ENCODE measurements at regions not wholly inside any gene's neighbourhood (a gene's known extent, or its start where the extent isn't known, plus 50 kb on each side); places are given as distances from the start of the nearest gene placed in this dataset.
"Not testable (repeated sequence)": the region's sequence is repeated elsewhere in the genome, so short reads cannot be mapped to it uniquely, and the experiment has no call there.

DNA sequence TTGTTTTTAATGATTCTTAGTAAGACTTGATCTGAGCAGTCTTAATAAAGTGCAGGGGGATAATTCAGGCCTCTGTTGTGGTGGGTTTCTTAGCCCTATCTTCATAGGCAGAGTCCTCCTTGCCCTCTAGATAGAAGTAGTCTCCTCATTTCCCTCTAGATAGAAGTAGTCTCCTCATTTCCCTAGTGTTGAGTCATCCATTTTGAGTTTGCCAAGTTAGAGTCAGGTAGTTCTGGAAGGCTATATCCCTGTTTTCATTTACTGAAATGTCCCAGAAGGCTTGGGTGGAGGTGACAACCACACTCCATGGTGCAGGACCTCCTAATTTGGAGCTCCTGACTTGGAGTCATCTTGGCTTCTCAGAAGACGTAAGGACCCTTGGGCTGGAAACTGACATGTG, 384.6 kb downstream of the MLLT3 start:
- no peak for DNase-seq

DNA sequence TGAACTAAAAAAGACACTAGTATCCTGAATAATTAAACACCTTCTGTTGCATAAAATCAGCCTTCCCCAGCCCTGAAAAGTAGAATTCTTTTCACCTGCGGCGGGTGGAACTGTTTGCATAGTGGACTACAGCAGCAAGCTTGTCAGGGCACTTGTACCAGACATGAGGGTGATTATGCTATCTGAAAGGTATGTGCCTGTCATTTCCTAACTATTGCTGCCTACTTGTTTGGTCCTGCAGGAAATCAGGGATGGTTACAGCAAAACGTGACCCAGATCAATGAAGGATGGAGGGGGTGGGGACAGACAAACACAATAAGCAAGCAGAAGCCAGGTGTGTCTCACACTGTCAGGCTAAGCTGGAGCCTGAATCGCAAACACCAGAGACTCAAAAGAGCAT, 385.6 kb downstream of the MLLT3 start:
- no peak for DNase-seq

DNA sequence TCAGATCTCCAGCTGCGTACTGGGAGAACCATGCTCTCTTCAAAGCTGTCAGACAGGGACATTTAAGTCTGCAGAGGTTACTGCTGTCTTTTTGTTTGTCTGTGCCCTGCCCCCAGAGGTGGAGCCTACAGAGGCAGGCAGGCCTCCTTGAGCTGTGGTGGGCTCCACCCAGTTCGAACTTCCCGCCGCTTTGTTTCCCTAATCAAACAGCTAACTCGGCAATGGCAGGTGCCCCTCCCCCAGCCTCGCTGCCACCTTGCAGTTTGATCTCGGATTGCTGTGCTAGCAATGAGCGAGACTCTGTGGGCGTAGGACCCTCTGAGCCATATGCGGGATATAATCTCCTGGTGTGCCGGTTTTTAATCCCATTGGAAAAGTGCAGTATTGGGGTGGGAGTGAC, 387.1 kb downstream of the MLLT3 start:
- not testable (repeated sequence) for DNase-seq

DNA sequence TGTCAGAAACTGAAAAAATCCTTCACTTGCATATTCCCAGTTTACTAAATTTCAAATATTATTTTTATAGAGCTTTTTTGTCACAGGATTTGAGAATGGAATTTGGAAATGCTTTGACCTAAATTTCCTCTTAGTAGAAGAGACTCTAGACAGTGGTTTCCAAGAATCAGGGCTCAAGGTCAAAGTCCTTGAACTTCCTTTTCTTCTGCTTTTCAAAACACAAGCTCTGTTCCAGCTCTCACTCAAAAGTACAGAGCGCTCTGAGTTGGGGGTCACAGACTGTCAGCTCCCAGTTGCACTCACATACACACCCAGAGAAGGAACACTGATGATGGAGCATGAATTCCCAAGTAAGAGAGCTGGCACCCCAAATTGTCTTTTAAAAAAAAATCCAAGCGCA, 394.2 kb downstream of the MLLT3 start:
- DNase-seq, result no peak

DNA sequence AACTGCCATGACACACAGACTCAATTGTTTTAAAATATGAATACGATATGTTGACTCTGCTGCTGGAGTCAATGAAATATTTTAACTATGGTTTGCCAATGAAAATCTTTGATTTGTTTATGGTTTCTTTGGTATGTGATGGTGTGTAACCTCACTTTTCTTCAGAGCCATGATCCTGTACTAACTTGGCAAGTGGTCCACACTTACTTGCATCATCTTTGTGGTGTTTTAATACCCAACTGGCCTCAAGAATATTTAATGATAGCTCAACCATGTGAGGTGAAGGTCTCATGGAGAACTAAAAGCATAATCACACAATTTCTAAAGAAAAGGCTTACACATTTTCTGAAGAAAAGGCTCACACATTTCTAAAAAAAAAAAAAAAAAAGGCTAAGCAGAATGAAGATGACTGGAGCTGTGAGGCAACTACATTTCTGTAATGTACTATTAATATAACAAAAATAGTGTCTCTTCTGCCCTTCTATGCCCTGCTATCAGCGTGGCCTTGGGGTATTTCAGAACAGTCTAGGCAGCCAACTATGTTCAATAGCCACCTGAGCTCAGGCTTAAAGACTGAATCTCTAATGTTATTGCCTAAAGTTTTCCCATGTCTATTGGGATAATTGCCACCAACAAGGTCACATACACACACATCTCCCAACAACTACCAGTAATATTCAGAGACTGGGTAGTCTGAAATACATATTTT, 395.0 kb downstream of the MLLT3 start:
- no peak for DNase-seq

DNA sequence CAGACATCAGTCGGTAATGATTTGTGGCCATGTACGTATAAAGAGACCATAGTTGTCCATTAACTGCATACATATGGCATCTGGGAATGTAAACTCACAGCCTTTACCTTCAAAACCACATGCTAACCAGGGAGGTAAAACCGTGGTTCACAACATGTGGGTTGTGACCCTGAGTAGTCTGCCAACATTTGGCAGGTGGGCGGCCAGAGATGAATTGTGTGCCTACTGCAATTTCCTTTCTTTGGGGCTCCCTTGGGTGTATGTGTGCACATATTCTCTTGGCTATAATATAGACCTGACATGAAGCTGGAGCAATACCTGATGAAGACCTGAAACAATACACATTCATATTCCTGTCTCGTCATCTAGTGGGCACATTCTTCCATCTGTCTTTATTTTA, 396.0 kb downstream of the MLLT3 start:
- no peak for DNase-seq

DNA sequence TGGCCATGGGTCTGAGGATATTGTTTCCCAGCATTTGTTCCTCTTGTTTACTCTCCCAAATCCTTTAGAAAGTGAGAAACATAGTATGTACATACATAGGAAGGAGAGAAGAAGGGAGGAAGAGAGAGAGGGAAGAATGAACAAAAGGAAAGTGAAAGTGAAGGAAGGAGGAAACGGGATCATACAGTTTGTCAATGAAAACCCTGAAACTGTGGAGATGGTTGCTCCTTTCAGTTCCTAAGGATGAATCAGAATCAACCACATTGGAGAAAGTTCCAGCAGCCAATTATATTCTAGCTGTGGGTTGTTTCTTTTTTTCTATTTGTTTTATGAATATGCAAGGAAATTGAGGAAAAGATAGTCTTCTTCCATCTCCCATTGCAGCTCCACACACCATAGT, 396.5 kb downstream of the MLLT3 start:
- no peak for DNase-seq

DNA sequence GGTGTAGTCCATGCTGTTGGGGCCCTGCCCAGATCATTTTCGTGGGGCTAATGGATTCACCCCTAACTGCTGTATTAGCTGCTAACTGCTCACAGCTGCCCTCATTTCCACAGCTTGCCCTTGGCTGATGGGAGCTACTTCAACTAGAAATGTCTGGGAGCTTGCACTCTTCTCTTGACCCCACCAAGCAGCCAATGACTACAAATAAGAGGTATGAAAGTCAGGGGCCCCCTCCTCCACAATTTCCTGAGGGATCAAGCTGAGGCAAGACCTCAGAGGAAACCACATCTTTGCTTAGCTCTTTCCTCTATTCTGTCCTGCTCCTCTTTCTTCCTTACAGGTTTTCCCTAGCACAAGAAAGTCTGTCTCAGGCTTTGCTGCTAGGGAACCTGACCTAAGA, 397.5 kb downstream of the MLLT3 start:
- DNase-seq, result no peak

DNA sequence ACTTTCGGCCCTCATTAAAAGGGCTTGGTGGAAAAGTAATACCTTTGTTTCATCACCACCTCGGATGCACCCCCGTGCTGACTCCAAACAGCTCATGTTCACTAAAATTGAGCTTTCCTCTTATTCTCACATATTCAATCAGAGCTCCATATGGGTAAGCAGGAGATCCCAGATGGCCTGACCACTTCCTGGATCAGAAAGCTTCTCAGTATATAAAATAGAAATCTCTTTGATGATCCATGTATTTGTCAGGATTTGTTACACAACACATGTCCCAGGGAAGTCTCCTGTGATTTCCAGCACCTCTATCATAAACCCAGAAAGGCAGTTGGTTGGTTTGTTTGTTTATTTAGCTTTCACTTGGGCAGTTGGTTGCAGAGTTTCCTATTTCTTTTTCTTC, 402.0 kb downstream of the MLLT3 start:
- no peak for DNase-seq

DNA sequence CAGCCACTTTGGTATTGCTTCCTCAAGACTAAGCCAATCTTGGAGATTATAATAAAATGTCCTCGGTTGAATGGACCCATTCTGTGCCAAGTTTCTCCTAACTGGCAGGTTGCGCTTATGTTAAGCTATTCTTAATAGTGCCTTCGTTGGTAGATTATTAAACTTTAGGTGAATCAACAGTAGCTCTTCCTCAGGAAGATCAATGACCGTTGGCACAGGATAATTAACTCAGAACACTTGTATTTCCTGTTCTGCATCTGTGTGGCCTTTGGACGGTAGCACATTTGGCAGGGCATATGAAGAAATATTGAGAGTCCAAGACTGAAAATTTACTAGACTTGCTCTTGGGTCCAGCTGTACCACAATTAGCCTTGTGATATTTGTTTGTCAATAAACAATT, 402.9 kb downstream of the MLLT3 start:
- DNase-seq, result no peak

DNA sequence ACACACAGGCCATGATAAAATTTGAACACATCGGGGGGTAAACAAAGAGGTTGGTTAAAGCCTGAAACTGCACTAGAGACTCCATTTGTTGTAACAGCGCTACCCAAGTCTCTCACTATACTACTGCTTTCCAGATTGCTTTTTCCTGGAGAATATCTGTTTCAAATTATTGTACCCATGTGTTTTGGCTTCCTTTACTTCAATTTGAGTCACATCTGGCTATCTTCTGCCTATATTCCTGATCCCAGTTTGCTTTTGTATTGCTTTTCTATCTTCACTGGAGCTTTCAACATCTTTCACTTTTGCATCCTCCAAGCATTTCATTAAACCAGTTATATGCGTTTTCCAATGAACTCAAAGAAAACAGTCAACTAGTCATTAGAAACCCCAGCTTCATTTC, 404.7 kb downstream of the MLLT3 start:
- no peak for DNase-seq

DNA sequence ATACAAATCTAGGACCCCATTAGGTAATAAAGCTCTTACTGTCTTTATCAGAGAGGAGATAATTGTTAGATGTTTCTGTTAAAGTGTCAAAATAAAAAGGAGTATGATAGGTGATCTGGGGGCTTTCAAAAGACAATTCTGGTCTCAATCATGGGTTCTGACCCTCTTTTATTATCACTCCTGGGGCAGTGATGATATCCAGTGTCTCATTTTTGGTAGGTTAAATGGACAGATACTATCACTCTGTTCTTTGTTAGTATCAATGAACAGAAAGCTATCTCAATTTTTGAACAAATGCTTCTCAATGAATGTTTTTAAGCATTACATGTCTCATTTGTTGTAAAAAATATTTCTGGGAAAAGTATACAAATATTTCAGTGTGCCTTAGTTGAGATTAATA, 405.9 kb downstream of the MLLT3 start:
- no peak for DNase-seq

DNA sequence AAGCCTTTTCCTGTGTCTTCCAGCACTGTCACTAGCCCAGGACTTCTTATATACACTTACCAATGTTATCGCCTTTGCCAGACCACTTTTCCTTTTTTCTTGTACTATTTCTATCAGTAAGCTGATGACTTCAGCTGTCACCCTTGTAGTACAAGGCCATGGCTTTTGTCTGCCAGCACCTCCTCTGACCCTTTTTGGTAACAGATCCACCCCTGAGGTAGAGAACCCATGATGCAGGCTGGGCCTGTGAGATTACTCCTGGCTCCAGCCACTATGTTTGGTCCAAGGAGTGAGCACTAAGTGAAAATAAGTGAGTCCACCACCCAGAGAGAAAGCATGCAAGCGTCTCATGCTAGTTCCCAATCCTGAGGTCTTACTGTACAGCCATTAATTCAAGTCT, 406.7 kb downstream of the MLLT3 start:
- no peak for DNase-seq

DNA sequence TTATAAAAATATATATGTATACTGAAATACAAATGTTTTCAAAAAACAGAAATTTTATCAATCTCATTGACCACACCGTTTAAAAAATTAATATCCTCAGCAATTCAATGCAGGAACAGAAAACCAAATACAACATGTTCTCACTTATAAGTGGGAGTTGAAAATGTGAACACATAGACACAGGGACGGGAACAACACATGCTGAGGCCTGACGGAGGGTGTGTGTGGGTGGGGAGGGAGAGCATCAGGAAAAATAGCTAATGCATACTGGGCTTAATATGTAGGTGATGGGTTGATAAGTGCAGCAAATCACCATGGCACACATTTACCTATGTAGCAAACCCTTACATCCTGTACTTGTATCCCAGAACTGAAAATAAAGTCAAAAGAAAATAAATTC, 409.5 kb downstream of the MLLT3 start:
- DNase-seq, result no peak

DNA sequence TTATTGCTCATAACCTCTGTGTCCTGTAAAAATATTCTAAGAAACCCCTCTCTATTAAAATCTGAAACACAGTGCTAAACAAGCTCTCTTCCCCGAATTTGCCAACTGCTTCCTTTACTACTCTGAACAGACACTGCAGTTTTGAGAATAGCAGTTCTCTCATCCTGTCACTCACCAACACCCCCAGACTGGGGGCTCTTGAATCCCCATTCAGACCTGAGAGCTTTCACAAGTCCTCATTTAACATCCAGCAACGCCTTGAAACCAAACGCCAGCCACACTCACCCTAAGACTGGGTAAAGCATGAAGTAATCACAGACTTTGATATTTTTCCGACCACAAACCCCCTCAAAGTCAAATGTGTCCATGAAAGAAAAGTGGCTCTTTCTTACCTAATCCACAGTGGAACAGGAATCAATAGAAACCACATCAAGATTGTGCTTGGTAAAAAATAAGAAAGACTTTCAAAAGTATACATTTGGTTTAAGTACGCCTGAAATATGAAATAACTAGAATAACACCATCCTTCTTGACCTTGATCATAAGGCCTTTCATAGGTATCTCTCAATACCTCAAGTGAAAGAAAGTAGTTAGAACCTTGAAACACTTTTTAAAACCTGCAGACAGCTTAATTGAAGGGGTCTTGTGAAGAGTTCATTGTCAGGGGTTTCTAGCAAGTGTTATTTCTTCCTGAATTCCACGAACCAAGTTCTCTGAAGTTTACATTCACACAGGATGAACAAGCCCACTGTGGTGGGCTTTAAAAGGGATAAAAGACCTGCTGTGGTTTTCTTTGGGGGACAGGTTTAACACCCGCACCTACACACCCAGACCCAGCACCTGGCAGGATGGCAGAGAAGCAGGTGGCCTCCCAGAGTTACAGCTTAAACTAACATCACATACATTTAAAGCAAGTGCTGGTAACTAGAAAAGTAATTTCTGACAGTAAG, 412.6 kb downstream of the MLLT3 start:
- no peak for DNase-seq

DNA sequence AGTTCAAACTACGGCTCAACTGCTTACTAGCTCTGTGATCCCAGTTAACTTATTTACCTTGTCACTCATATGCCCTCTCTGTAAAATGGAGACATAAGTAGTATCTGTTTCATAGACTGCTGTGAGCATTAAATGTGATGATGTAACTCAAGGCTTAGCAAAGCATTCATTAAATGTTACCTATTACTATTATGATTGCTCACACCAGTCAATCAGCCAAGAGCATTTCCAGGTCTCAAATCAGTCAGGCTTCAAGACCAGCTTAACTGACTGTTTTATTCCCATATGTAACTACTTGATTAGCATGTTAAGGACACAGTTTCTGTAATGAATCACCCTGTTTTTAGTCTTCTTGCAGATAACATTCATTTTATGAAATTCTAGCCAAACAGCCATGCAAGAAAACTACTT, 413.3 kb downstream of the MLLT3 start:
- no peak for DNase-seq

DNA sequence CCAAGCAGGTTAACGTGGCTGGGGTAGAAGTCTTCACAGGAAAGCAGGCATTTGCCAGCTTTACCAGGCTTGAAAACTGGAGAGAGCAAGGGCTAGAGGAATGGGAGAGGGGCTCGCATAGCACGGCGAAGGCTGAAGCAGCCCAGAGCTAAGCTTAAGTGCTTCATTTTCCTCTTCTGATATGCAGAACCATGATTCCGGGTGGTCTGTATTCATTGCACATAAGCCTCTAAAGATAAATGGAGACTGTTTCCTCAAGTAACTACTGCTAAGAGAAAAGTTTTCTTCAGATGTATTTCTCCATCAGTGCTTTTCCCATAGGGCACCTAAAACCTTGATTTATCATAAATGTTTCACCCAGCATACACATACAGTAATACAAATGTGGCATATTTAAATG, 414.1 kb downstream of the MLLT3 start:
- DNase-seq, result no peak

DNA sequence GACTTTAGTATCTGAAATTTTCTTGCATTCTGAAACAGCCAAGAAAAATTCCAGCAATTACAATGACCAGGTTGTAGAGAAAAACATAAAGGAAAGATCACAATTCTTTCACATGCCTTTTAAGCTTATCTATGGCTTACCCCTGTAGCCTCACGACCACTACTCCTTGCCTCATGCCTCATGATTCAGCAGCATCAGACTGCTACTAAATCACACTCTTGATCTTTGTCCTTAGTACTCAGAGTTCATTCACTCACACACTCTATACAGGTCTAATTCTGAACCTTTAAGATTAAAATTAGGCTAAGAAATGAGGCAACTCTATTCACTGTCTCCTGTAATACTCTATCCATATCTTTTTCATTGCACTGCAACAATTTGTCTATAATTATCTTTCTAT, 415.1 kb downstream of the MLLT3 start:
- DNase-seq, result no peak

DNA sequence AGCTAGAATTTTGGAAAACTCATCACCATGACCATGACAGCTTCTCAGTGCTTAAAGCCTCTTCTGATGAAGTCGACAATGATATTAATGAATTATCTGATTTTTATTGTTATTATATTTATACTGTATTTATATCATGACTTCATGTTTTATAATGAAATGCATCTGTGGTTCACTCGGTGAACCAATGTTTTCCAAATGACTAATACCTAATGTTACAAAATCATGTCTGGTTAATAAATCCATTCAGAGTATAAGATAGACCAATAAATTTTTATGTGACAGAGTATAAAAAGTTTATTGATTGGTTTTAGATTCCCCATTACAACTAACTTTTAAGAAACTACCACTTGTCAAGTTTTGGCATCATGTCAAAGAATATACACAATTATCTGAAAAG, 416.5 kb downstream of the MLLT3 start:
- DNase-seq, result no peak

DNA sequence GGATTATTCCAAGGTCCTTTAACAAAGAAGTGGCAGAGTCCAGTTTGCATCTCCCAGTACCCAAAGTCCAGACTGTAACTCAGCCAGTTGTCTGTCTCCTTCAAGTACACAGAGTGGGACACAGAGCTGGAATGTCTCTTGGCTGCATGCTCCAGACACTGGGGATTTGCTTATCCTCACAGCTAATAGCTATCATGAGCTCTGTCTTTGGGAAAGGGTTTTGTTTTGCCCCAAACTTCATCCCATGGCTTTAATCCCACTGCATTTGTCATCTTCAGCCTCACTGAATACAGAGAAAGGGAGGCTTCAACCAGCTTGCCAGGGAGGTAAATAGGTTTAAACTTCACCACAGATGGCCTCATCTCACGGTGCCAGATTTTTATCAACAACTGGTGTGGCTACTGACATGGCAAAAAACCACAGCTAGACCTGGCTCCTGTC, 412.2 kb upstream of the SLC24A2 start:
- no peak for DNase-seq

DNA sequence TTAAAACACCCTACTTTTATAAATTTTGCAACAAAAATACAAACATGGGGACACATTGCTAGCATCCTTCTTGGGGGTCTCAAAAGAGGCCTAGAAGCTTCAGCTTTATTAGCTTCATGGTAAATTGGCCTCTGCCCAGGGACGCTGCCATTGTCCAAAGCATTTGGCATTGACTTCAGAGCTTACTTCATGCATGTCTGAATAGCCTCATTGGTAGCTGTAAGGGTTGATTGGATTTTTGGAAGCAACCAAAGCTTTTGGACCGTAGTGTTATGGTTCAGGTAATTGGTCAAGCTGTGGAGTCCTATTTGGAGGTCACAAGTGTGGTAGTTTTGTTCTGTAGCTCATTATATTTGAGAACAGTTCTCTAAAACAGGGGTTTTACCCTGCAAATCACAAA, 411.7 kb upstream of the SLC24A2 start:
- DNase-seq, result no peak

DNA sequence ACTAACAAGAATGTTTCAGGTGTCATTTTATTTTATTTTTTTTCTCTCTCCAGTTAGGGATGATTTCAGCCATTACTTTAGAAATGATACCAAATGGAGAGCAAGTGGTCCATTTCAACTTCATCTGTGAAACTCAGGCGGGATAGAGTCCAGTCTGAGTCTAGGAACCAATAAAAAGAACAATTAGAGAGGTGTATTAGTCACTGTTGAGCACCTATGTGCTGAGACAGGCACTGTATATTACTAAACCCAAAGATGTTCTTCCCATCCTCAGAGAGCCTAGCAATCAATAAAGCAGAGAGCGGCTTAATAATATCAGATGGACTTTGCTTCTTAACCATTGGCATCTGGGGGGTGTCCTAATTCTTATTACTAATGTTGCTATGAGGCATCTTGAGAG, 410.3 kb upstream of the SLC24A2 start:
- DNase-seq, result no peak

DNA sequence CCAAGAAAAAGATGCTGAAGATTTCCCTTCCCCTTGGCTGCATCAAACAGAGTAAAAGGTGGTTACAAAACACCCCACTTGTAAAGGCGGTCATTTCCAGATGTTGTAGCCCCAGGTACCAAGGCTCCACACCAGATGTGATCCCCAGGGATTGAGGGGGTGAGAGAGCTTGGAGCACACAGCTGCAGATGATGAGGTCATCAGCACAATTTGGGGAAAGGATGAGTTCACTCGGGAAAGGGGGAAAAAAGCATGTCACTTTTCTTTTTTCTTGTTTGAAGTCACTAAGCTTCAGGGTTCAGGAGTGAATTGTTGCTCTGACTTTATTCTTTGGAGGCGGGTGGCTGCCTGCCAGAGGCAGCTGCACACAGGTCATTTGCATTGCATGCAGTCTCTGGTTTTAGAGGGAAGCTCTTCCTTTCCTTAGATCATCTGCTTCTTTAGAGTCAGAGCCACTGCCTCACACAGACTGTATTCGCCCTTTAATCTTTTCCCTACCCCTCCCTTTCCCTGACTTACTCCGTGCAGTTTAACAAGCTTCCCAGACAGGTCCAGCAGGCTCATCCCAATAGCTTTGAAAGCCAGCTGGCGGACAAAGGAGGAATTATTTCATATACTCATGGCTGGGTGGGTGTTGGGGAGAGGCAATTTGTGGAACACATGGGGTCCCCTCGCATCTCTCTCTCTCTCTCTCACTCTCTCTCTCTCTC, 409.3 kb upstream of the SLC24A2 start:
- DNase-seq, result no peak

All from bone marrow (tissue), 2 donors.